ENCODE measurements at regions not wholly inside any gene's neighbourhood (a gene's known extent, or its start where the extent isn't known, plus 50 kb on each side); places are given as distances from the start of the nearest gene placed in this dataset.

DNA sequence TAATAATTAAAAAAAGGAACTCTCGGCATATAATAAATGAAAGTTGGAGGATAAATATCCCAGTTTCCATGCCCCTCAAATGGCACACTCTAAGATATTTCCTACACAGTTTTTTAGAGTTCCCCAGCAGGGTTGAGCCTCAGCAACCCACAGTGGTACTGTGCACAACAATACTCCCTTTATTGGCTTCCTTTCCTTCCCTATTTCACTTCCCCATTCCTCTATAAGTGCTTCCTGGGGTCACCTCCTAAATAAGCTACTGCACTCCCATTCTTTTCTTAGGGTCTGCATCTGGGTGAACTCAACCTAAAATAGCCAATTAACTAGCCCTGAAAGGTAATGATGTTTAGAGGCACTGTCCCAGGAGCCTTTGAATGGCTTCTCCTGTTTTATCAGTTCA lies 76.4 kb upstream of the NHS start:
- no peak for DNase-seq (ENCODE audit: low read depth)
- TF ChIP-seq, protein P1, sequence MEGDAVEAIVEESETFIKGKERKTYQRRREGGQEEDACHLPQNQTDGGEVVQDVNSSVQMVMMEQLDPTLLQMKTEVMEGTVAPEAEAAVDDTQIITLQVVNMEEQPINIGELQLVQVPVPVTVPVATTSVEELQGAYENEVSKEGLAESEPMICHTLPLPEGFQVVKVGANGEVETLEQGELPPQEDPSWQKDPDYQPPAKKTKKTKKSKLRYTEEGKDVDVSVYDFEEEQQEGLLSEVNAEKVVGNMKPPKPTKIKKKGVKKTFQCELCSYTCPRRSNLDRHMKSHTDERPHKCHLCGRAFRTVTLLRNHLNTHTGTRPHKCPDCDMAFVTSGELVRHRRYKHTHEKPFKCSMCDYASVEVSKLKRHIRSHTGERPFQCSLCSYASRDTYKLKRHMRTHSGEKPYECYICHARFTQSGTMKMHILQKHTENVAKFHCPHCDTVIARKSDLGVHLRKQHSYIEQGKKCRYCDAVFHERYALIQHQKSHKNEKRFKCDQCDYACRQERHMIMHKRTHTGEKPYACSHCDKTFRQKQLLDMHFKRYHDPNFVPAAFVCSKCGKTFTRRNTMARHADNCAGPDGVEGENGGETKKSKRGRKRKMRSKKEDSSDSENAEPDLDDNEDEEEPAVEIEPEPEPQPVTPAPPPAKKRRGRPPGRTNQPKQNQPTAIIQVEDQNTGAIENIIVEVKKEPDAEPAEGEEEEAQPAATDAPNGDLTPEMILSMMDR (IDR thresholded peaks at IDR 0.05; ENCODE audit: low read depth, low read length, missing control alignments), result no peak
- H3K4me3 ChIP-seq (ENCODE audit: low read depth, low read length), result no peak overlapping the region

DNA sequence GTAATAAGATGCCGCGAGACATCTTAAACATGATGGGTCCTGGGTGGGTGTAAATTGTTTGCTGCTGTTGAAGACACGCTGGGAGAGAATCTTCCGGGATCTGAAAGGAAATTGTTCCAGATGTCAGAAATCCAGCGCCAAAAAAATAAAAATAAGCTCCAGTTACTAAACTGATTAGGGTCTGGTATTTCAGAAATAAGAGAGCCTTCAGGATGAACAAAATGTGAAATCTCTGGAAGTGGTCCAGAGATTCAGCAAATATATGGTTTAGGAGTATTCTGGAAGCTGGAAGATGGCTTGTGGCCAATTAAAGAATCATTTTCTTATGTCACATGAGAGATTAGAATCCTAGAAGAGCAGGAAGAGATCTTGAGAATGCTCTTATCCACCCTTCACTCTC lies 75.8 kb upstream of the NHS start:
- TF ChIP-seq, protein P1 (IDR thresholded peaks at IDR 0.05; ENCODE audit: low read depth, low read length, missing control alignments), result no peak
- no peak overlapping the region for H3K4me3 ChIP-seq (ENCODE audit: low read depth, low read length)
- DNase-seq (ENCODE audit: low read depth), result no peak

DNA sequence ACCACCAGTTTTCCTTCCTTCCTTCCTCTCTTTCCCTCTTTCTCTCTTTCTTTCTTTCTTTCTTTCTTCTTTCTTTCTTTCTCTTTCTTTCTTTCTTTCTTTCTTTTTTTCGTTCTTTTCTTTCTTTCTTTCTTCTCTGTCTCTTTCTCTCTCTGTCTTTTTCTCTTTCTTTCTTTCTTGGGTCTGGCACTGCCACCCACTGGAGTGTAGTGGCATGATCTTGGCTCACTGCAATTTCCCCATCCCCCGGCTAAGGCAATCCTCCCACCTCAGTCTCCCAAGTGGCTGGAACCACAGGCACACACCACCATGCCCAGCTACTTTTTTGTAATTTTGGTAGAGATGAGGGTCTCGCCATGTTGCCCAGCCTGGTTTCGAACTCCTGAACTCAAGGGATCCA lies 51.6 kb upstream of the NHS start:
- H3K4me3 ChIP-seq (ENCODE audit: low read depth, low read length), result no peak overlapping the region
- DNase-seq (ENCODE audit: low read depth), result no peak
- TF ChIP-seq, protein P1 (IDR thresholded peaks at IDR 0.05; ENCODE audit: low read depth, low read length, missing control alignments), result no peak
